ENCODE measurements at regions not wholly inside any gene's neighbourhood (a gene's known extent, or its start where the extent isn't known, plus 50 kb on each side); places are given as distances from the start of the nearest gene placed in this dataset.

- TF ChIP-seq KLF10 (CRISPR knock-in tag; IDR thresholded peaks at IDR 0.05) (no peak), CTCF (IDR thresholded peaks at IDR 0.05 in 2 of 3, conservative IDR thresholded peaks at IDR 0.05 in 1 of 3; ENCODE audit: insufficient read depth in 2 of 3, low read depth in 1 of 3, low read length in 3 of 3) (no peak), ZNF175 (CRISPR knock-in tag; IDR thresholded peaks at IDR 0.05; ENCODE audit: low read depth) (no peak), SNIP1 (IDR thresholded peaks at IDR 0.05; ENCODE audit: low read depth) (no peak), SREBF2 (CRISPR knock-in tag; IDR thresholded peaks at IDR 0.05) (no peak), ZNF584 (CRISPR knock-in tag; IDR thresholded peaks at IDR 0.05; ENCODE audit: low read depth) (no peak), NFYB (IDR thresholded peaks at IDR 0.05; ENCODE audit: extremely low read depth, insufficient read length) (no peak), RCOR1 (IDR thresholded peaks at IDR 0.05; ENCODE audit: borderline replicate concordance in 1 of 2, low read depth in 2 of 2, low read length in 2 of 2) (no peak), MAX (CRISPR knock-in tag; IDR thresholded peaks at IDR 0.05) (no peak), ETS2 (tag; IDR thresholded peaks at IDR 0.05; ENCODE audit: borderline replicate concordance, poor library complexity, severe bottlenecking) (no peak), U2AF2 (optimal IDR thresholded peaks at IDR 0.05; ENCODE audit: low read depth, low read length) (no peak), HCFC1 (IDR thresholded peaks at IDR 0.05; ENCODE audit: low read depth, low read length) (no peak), SRSF1 (IDR thresholded peaks at IDR 0.05; ENCODE audit: low read depth, low read length) (no peak)
- TF ChIP-seq, protein P1, sequence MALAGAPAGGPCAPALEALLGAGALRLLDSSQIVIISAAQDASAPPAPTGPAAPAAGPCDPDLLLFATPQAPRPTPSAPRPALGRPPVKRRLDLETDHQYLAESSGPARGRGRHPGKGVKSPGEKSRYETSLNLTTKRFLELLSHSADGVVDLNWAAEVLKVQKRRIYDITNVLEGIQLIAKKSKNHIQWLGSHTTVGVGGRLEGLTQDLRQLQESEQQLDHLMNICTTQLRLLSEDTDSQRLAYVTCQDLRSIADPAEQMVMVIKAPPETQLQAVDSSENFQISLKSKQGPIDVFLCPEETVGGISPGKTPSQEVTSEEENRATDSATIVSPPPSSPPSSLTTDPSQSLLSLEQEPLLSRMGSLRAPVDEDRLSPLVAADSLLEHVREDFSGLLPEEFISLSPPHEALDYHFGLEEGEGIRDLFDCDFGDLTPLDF (CRISPR knock-in tag; IDR thresholded peaks at IDR 0.05), result no peak
Observed at GRCh38 chr20:23138682-23139081, 52.6 kb upstream of the CD93 start.
